NCI-H1436 treated with DMSO at 0.1 percent for 48 hours (cell line): ENCODE measurements at regions not wholly inside any gene's neighbourhood (a gene's known extent, or its start where the extent isn't known, plus 50 kb on each side); places are given as distances from the start of the nearest gene placed in this dataset.
"Not testable (repeated sequence)": the region's sequence is repeated elsewhere in the genome, so short reads cannot be mapped to it uniquely, and the experiment has no call there.

Source experiments
- DNase-seq: peaks from one replicate; lab custom pipeline; 2025; lab: John Stamatoyannopoulos, UW

- DNase-seq: no peak
Observed at GRCh38 chr9:82445556-82445955, 457.0 kb downstream of the SPATA31D1 start.

- no peak for DNase-seq
Observed at GRCh38 chr9:82447343-82447742, 458.8 kb downstream of the SPATA31D1 start.

- DNase-seq: no peak
Observed at GRCh38 chr9:82449986-82450385, 461.4 kb downstream of the SPATA31D1 start.

GRCh38 chr9:82454509-82455190 is 466.1 kb downstream of the SPATA31D1 start:
- no peak for DNase-seq

- no peak for DNase-seq
Observed at GRCh38 chr9:82456642-82457041, 468.1 kb downstream of the SPATA31D1 start.

- DNase-seq: no peak
Observed at GRCh38 chr9:82457298-82457697, 468.7 kb downstream of the SPATA31D1 start.

- no peak for DNase-seq
Observed at GRCh38 chr9:82457891-82458290, 469.3 kb downstream of the SPATA31D1 start.

- no peak for DNase-seq
Observed at GRCh38 chr9:82458296-82458695, 469.7 kb downstream of the SPATA31D1 start.

GRCh38 chr9:82466616-82467260 is 478.2 kb downstream of the SPATA31D1 start:
- DNase-seq: no peak

- no peak for DNase-seq
Observed at GRCh38 chr9:82467436-82467835, 478.9 kb downstream of the SPATA31D1 start.

GRCh38 chr9:82474235-82474634 is 485.7 kb downstream of the SPATA31D1 start:
- DNase-seq: no peak

GRCh38 chr9:82475584-82476301 is 487.2 kb downstream of the SPATA31D1 start:
- no peak for DNase-seq

GRCh38 chr9:82480921-82481320 is 492.3 kb downstream of the SPATA31D1 start:
- DNase-seq: no peak

GRCh38 chr9:82487935-82488312 is 499.4 kb downstream of the SPATA31D1 start:
- no peak for DNase-seq

GRCh38 chr9:82488313-82489200 is 500.0 kb downstream of the SPATA31D1 start:
- DNase-seq: no peak

- no peak for DNase-seq
Observed at GRCh38 chr9:82489201-82489821, 500.7 kb downstream of the SPATA31D1 start.

GRCh38 chr9:82490019-82490499 is 501.5 kb downstream of the SPATA31D1 start:
- DNase-seq: no peak

GRCh38 chr9:82490821-82491220 is 502.2 kb downstream of the SPATA31D1 start:
- DNase-seq: not testable (repeated sequence)

- DNase-seq: no peak
Observed at GRCh38 chr9:82491604-82492003, 503.0 kb downstream of the SPATA31D1 start.

- no peak for DNase-seq
Observed at GRCh38 chr9:82492274-82492673, 503.7 kb downstream of the SPATA31D1 start.
